HT1080 (cell line): ENCODE measurements at regions not wholly inside any gene's neighbourhood (a gene's known extent, or its start where the extent isn't known, plus 50 kb on each side); places are given as distances from the start of the nearest gene placed in this dataset.
A peak's percentile ranks its signal among the peaks of the same experiment; 100 is the strongest.
"Not testable (repeated sequence)": the region's sequence is repeated elsewhere in the genome, so short reads cannot be mapped to it uniquely, and the experiment has no call there.

ENCODE experiments used
- DNase-seq: peaks from one replicate; pipeline ENCODE4 v3.0.0-alpha.2; 2015; ENCODE audit warnings: low read depth

DNA sequence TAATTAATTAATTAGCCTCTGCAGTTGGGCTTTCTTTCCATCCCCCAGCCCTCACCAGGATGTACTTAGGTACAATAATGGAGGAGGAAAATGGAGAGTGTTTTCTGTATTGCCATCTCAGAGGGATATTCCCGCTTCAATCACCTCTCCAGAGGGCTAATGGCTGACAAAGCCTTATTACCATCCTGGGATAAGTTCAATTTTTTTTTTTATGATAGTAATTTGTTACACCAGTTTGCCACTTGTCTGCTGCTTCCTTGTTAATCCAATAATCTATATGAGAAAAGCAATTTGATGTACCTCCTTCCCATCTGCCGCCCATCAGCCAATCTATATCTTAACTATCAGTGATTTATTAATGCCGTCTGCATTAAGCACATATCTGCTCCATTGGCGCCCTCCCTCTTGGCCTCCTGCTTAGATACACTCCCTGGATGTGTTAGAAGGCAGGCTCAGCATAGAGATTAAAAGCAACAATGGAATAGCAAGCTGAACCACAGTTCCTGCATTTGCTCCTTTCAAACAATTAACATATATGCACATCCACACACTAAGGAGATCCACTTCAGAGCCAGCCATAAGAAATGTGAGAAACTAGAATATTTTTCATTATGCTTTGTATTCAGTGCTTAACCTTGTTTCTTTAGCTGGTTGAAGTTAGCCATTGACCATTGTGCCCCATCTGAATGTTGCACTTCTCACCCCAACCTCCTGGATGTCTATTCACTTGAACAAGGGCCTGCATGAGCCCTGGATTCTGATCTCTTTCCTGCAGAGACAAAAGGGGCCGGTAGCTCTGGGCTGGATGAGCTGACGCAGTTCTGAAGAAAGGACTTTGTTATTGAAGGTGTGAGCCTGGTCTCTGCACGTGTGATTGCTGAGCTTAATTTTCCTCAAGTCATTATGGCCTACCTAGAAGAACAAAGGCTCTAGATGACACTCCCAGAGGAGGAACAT is 237.3 kb upstream of the GAP43 start:
- no peak for DNase-seq

GRCh38 chr3:115388166-115388565 is 235.1 kb upstream of the GAP43 start:
- DNase-seq: no peak

- no peak for DNase-seq
These were observed 234.5 kb upstream of the GAP43 start for GRCh38 chr3:115388811-115389210.

GRCh38 chr3:115396801-115397200 is 226.5 kb upstream of the GAP43 start:
- no peak for DNase-seq

GRCh38 chr3:115397433-115397832 is 225.9 kb upstream of the GAP43 start:
- DNase-seq: no peak

DNA sequence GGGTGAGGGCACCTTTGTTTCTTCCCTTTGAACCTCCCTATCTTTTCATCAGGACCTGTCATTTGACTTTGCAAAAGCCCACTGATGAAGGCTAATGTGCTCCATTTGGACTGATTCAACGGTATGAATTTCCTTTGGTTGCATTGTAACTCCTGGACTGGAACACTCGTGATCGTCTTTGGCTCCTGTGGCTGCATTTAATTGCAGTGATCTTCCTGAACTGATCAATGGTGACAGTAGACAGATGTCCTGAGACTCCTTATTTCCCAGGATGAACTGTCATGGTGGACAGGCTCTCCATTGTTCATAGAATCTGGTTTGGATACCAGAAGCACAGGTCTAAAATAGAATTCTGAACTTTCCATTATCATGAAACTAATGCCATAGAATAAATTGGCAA is 224.8 kb upstream of the GAP43 start:
- DNase-seq: no peak

DNA sequence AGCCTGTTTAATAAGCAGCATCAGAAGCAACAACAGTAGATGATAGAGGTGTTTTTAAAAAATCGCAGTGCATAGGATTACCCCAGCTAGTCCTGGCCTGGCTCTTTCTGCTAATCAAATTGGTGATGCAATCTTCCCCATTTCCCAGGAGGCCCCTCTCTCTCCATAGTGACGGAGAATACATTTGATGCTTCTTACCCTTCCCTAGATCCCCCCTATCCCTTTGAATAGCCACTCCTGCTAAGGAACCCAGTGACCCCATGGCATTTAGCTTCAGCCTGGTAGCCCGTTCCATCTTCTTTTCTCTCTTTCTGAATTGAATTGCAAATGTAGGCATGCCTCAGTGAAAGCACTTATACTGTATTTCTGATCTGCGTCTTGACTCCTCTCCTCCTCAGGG is 223.6 kb upstream of the GAP43 start:
- DNase-seq: no peak

- peak; percentile 61 for DNase-seq
These were observed 222.0 kb upstream of the GAP43 start for GRCh38 chr3:115401298-115401697.

DNA sequence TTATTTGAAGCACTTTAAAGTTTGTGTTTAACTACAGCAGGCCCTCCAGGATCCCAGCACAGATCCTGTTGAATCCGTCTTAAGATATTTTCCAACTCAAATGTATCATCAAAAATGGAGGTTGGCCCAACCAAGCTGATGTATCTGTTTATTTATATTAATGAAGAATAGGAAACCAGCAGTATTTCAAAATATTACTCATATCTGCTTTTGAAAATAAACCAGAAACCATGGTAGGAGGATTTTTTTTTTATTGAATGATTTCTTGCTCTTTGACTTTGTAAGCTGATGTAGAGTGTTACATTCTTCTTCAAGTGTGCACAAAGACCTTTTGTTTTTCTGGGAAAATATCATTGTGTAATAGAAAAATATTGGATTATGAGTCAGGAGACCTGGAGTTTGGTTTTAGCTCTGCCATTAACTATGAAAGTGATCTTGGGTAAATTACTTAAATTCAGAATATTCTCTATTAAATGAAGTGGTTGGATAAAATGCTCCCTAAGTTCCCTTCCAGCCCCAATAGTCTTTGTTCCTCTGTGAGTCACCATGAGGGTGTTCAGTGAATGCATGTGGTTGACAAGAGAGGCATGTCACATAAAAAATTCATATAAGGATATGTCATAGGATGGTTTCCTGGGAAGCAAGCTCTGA is 221.3 kb upstream of the GAP43 start:
- DNase-seq: peak; percentile 90

GRCh38 chr3:115402651-115403050 is 220.7 kb upstream of the GAP43 start:
- no peak for DNase-seq

DNA sequence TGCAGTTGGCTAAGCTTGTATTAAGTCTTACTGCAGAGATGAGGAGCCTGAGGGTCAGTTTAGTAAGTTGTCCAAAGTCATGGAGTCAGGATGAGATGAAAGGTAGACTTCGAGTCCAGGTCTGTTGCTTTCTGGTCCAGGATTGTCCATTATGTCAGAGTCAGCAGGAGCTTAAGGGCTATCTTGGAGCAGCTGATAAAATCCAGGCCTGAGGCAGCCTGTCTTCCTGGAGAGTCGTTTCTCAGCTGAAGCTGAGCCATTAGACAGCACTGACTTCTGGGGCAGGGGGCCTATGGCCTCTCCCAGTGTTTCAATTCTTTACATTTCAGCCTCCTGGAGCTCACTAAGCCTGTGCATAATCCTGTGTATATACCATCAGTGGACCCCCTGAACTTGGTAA is 219.5 kb upstream of the GAP43 start:
- no peak for DNase-seq

GRCh38 chr3:115409596-115409995 is 213.7 kb upstream of the GAP43 start:
- no peak for DNase-seq

DNA sequence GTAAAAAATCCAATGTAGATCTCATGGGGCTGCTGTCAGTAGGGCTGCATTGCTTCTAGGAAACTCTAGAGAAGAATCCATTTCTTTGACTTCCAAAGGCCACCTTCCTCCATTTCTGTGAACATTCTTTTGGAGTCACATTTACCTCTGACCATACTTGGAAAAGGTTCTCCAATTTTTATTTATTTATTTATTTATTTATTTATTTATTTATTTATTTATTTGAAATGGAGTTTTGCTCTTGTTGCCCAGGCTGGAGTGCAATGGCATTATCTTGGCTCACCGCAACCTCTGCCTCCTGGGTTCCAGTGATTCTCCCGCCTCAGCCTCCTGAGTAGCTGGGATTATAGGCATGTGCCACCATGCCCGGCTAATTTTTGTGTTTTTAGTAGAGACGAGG is 208.7 kb upstream of the GAP43 start:
- not testable (repeated sequence) for DNase-seq

GRCh38 chr3:115415246-115415996 is 207.9 kb upstream of the GAP43 start:
- no peak for DNase-seq

GRCh38 chr3:115418583-115418982 is 204.7 kb upstream of the GAP43 start:
- DNase-seq: peak; percentile 50

GRCh38 chr3:115420086-115420485 is 203.2 kb upstream of the GAP43 start:
- DNase-seq: no peak

- peak; percentile 52 for DNase-seq
These were observed 200.1 kb upstream of the GAP43 start for GRCh38 chr3:115423170-115423569.

DNA sequence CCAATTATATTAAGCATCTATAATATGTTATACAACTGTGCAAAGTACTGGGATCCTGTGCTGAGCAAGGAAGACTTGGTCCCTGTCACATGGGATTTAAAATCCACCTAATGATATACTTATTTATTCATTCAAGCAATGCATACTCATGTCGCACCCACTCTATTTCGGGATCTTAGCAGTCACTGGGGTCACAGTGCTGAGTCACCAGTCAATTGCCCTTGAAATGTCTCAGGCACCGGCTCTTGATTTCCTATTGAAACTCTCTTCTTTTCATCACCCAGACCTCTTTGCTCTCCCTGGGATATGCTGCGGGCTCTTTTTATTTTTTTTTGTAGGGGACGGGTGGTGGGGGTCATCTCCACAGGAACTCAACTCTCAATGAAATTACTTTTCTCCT is 194.5 kb upstream of the GAP43 start:
- no peak for DNase-seq

GRCh38 chr3:115436767-115437301 is 186.5 kb upstream of the GAP43 start:
- peak; percentile 99 for DNase-seq

- no peak for DNase-seq
These were observed 184.5 kb upstream of the GAP43 start for GRCh38 chr3:115438799-115439198.

DNA sequence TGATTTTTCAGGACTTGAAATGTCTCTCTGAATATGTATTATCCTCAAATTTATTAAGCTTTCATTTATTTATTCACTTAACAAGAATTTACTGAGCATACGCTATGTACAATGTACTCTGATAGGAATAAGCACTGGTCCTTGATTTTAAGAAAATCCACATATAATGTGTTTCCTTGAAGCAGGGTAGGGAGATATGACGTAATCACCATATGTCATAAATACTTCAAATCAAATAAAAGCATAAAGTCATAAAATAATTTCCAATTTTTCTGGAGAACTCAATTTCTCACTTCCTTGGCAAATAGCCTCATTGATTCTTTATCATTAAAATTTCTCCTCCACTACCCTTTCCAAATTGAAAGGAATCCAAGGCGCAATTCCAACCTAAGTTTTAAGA is 177.8 kb upstream of the GAP43 start:
- no peak for DNase-seq

GRCh38 chr3:115448851-115449250 is 174.5 kb upstream of the GAP43 start:
- no peak for DNase-seq
